ENCODE measurements at regions not wholly inside any gene's neighbourhood (a gene's known extent, or its start where the extent isn't known, plus 50 kb on each side); places are given as distances from the start of the nearest gene placed in this dataset.

DNA sequence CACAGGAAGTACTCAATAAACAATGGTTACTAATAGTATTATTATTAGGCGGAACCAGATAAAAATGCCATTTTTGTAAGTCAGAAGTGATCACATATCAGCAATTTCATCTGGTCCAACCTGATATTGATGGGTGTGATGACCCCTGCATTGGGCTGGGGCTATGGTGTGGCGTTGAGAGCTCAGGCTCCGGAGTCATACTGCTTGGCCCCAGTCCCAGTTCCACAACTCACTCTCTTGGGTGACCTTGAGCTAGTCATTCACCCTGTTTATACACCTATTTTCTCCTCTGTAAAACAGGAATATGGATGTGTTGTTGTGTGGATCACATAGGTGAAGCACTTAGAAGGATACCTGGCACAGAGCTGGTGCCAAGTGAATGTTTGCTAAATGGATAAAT lies 229.4 kb upstream of the POU3F1 start:
- DNase-seq = no peak

DNA sequence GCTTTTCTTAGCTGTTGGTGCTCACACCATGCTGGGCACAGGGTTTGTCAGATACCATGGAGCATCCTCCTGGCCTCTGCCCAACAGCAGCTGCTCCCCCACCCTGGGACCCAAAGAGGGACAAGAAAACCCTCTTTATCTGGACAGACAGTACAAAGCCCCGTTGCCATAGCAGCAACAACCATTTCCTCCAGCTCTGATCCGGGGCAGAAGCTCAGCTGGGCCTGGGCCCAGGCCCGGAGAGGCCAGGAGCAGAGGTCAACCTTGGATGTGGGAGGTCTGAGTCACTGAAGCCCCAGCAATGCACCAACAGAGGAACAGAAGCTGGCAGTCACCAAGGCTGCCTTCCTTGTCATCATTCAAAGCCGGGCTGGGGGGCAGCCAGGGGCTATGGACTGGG lies 228.4 kb upstream of the POU3F1 start:
- DNase-seq = no peak

DNA sequence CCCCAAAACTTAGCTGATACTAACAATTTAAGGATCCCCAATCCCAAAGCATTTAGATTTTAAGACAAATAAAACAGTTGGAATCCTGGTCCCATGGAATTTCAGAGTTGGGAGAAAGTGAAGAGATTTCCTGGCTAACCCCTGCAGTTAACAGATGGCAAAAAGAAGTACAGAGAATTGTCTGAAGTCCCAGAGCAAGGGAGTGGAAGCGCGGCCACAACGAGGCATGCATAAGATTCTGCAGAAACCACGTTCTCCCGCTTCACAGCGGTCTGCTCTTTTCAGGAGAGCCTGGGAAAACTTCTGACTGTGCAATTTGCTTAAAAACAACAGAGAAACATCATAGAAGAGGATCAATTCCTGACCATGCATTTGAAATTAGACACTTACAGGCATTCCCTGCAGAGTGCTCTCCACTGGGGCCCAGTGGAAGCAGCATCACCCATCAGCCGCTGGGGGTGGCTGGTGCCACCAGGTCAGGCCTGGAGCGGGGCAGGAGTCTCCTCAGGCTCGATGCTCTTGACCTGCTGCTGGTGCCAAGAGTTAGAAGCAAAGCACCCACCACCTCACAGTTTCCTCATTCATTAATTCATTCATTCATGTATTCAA lies 226.7 kb upstream of the POU3F1 start:
- no peak for DNase-seq

DNA sequence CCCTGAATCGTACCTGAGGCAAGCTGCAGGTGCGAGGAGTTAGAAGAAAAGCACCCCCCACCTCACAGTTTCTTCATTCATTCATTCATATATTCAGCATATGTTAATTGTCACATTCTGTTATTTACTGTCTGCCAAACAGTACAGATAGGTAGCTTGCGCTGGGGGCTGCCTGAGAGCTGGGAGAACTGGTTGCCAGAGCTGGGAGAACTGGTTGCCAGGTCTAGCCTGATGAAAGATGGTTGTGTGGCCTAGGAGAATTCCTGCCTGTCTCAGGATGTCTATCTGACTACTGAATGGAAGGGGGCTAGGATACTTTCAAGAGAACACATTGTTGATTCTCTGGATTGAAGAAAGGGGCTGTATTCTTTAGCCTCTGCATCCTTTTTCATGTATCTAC lies 225.9 kb upstream of the POU3F1 start:
- DNase-seq = no peak

DNA sequence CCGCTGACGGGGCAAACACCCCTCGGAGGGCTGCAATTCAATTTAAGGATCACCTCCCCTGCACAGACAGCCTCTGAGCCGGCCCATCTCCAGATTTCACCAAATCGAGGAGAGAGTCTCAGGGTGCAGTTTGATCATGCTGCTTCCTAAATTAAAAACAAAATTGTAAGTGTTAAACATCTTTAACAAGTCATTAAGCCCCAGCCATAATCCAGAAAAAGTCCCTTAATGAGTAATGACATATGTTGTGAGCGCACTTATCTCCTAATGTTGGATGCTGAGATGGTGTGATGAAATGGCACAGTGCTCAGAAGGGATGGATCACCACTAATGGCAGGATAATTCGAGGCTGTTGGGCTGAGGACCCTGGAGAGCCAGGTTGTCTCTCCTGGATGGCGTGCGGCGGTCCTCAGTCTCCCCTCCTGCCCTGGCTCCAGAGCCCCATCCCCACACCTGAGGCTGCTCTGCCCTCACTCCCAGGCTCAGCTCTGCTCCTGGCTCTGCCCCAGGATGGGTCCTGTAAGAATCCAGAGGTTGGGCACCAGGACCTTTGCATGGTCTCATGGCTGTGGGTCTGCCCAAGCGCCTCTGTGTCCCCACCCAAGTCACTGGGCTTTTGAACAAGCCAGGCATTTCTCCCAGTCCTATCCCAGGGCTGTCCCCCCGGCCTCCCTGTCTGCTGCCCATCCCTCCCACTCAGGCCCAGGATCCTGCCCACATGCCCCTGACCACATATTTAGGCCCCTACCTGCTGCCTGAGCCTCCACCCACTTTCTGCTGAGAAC lies 224.4 kb upstream of the POU3F1 start:
- no peak for DNase-seq

DNA sequence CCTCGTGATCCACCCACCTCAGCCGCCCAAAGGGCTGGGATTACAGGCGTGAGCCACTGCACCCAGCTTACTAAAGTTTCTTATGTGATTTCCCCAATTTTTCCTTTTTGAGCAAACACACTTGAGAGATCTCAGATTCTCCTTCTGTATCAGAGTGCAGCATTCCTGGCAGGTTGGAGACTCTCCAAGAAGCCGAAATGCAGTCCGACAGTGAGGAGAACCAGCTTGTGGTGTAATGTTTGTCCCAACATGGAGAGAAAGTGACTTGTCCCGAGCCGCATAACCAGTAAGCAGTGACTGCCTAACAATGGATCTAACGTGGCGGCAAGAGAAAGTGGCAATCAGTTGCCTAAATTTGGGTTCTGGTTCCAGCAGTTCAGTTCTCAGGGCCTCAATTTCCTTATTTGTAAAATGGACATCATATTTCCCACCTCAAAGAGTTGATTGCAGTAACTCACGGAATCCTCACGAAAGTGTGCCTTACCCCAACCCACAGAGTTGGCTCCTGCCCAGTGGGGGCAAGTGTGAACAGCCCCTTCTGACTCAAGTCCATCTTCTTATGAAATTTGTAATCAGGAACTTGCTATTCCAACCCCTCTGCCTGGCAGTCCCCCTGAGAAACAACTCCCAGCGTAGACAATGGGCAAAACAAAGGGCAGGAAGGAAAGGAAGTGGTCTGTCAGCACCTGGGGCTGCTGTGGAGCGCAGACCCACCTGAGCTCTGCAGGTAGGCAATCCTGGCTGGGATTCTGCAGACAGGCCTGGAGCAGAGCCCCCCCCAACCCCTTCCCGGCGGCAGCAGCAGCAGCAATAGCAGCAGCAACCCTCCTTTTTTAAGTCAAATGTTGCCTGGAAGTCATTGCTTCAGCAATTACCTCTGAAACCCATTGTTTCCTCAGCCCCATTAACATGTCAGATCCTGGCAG lies 223.6 kb upstream of the POU3F1 start:
- DNase-seq = no peak

DNA sequence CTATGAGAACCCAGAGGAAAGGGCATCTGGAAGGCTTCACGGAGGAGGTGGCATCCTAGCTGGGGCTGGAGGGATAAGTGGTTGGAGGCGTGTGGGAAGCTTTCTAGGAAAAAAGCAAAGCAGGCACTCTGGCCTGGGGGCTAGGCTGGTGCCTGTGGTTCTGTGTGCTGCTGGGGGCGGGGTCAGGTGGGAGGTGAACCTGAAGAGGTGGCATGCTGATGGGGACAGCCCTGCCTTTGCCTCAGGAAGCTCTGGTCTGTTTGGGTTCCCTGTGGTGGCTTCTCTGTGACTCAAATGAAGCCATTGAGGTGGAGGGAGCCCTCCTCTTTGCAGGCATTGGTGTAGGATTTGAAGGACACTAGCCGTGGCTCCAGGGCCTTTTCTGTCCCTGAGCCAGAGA lies 221.6 kb upstream of the POU3F1 start:
- no peak for DNase-seq

DNA sequence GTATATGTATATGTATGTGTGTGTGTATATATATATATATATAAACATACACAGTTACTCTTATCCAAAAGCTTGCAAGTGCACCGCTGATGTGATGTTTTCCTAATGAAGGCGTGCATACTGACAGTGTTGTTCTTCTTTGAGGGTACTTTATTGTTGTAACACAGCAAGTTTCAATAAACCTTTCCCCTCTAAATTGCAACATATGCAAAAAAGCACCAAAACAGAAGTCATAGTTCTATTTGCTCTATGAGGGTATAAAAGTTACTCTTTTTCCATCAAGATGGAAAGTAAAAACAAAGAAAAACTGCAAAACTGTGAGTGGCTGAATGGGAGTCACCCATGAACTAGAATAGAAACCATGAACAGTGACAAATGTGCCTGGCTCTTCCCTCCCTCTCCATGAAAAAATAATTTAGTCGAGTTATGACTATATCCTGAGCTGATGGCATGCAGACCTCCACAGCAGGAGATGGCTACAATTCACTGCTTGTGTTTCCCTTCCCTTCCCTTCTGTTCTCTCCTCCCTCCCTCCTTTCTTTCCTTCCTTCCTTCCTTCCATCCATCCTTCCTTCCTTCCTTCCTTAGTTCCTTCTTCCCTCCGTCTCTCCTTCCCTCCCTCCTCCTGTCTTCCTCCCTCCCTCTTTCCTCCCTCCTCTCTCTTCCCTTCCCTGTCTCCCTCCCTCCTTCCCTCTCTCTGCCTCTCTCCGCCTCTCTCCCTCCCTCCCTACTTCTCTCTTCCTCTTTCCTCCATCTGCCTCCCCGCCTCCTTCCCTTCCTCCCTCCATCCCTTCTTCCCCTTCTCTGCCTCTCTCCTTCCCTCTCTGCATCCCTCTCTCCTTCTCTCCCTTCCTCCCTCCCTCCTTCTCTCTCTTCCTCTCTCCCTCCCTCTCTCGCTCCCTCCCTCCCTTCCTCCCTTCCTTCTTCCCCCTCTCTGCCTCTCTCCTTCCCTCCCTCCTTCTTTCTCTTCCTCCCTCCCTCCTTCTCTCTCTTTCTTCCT lies 220.7 kb upstream of the POU3F1 start:
- no peak for DNase-seq

- no peak for DNase-seq
Measured at GRCh38 chr1:38266197-38266520, 219.6 kb upstream of the POU3F1 start.

DNA sequence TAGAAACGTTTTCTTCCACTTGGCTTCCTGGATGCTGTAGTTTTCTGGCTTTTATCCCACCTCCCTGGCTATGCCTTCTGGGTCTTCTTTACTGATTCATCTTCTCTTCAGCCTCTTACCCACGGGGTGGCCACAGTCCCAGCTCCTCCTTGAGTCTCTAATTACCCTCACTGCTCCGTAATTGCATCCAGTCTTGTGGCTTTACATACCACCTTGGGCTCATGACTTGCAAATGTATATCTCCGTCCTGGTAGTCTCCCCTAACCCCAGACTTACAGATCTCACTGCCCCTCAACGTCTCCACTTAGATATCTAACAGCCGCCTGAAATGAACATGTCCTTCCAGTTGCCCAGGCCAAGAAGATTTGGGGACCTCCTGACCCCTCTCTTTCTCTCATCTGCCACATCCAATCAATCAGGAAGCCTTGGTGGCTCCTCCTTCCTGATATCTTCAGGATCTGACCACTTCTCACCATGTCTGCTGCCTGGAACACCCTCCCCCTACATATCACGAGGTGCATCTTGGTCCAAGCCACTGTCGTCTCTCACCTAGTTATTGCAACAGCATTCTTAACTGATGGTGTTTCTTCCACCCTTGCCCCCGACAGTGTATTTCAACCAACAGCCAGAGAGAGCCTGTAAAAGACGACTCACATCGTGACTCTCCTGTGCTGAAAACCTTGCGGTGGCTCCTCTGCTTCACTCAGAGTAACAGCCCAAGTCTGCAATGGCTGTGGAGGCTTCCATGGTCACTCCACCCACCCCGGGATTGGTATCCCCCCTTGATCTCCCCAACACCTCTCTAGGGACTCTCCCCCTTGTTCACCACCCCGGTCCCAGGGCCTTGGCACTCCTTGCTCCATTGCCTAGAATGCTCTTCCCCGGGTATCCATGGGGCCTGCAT lies 219.0 kb upstream of the POU3F1 start:
- no peak for DNase-seq

- DNase-seq = no peak
Measured at GRCh38 chr1:38263438-38263837, 216.8 kb upstream of the POU3F1 start.

- DNase-seq = no peak
Measured at GRCh38 chr1:38261574-38261973, 215.0 kb upstream of the POU3F1 start.

- DNase-seq = no peak
Measured at GRCh38 chr1:38258085-38258627, 211.6 kb upstream of the POU3F1 start.

DNA sequence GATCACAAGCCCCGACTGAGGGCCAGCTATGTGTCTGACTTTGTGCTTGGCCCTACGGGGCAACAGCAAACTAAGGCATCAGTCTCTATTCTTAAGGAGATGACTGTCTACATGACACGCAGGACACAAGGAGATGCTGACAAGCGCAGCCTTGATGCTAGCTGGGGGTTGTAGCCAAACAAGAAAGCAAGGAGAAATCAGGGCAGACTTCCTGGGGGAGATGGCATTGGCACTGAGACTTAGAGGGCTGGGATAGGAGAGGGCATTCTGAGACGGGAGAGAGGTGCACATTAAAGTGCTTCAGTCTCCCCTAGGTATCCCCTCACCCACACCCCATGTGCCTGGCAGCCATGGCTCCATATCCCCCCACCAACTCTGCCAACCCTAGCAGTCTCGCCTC lies 210.8 kb upstream of the POU3F1 start:
- no peak for DNase-seq

DNA sequence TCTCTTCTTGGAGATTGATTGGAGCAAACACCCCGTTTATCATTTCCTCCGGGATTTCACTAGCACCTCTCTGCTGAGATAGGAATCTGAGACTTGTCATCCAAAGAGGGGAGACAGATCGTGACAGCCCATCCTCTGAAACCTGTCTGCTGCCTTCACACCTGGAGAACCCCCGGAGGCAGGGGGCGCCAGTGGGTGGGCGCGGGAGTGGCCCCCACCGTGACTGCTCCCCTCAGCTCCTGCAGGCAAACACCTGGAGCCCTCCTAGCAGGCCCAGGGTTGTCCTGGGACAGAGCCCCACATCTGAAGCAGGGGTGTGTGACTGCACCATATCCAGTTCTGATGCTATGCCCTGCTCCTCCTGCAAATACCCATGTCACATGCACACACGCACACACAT lies 209.5 kb upstream of the POU3F1 start:
- no peak for DNase-seq

DNA sequence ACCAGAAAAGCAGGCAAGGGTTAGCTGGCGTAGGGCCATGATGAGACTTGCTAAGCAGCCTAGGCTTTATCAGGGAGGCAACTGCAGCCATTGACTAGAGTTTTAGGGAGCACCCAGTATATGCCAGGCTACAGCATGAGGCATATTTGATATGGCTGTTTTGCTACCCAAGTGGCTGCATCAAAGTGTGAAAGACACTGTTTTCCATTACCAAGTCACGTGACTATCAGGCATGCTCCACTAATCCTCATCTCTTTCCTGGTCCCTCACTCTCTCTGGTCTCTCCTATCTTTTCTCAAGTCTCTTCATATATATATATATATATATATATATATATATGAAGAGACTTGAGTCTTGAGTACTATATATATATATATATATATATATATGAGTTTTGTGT lies 206.7 kb upstream of the POU3F1 start:
- no peak for DNase-seq

DNA sequence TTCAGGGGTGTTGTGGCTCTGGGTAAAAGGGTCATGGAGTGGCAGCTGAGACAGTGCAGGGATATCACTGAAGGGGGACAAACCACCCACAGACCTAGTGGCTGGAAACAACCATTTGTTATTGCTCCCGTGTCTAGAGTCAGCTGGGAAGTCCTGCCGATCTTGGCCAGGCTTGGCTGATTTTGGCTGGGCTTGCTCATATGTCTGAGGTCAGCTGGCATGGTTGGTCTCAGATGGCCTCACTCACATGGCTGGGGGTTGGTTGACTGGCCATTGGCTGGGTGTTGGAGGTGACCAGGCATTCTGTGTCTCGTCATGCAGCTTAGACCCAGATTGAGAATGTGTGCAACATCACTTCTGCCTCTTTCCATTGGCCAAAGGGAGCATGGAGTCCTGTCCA lies 203.8 kb upstream of the POU3F1 start:
- no peak for DNase-seq

- DNase-seq = no peak
Measured at GRCh38 chr1:38249001-38249400, 202.4 kb upstream of the POU3F1 start.

- no peak for DNase-seq
Measured at GRCh38 chr1:38246955-38247952, 200.7 kb upstream of the POU3F1 start.

Measured in NCI-H1930 (cell line).